Muscle of leg (tissue), 3 donors: ENCODE measurements at regions not wholly inside any gene's neighbourhood (a gene's known extent, or its start where the extent isn't known, plus 50 kb on each side); places are given as distances from the start of the nearest gene placed in this dataset.

Experiments
- DNase-seq: peaks from one replicate; pipeline ENCODE4 v3.0.0; 2013
- H3K27ac ChIP-seq: one replicate; pipeline ENCODE4 v1.5.1; 2013; ENCODE audit warnings: mild to moderate bottlenecking, low read length, control low read depth
- H3K27me3 ChIP-seq: one replicate; pipeline ENCODE4 v1.6.1; 2013; ENCODE audit warnings: low read length; ENCODE audit not compliant: control insufficient read depth, insufficient read depth
- H3K36me3 ChIP-seq: one replicate; pipeline ENCODE4 v1.6.1; 2013; ENCODE audit warnings: low read length; ENCODE audit not compliant: control insufficient read depth, insufficient read depth
- H3K4me1 ChIP-seq: one replicate; pipeline ENCODE4 v1.6.1; 2013; ENCODE audit warnings: low read length; ENCODE audit not compliant: control insufficient read depth, insufficient read depth
- H3K4me3 ChIP-seq: one replicate; pipeline ENCODE4 v1.5.1; 2013; ENCODE audit warnings: low read length, control low read depth
- H3K9me3 ChIP-seq: replicated peaks from 2 replicates; pipeline ENCODE4 v1.6.1; 2013; ENCODE audit warnings: low read depth, low read length; ENCODE audit not compliant: control insufficient read depth
- WGBS: methylation state at CpG from one replicate; pipeline ENCODE4 v1.1.5; 2013; ENCODE audit warnings: missing lambda C conversion rate; ENCODE audit not compliant: insufficient coverage; 5-methylcytosine and 5-hydroxymethylcytosine counted together

DNA sequence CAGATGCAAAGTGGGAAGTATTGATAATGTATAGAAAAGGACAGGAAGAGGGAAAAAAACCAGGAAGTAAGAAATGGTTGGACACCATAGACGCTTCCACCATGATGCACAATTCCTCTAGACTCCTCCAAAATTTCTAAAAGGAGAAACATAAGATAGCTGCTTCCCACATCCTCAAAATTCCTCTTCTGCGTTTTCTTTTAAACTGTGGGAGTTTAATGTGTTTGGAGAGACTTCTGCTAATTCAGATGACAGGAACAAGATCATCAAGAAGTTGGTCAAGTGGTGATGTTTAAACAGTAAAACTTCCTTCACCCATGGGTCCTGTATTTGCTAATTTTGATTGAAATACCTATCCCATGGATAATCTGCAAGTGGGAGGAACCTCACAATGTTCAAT is 130.2 kb downstream of the IRS2 start:
- no CpG with 5 or more reads among the region's 2 CpGs for WGBS
- DNase-seq = no peak
- peaks cover 7% of the 10 kb centered on the region for H3K4me1 ChIP-seq
- no peaks in the 10 kb centered on the region for H3K9me3 ChIP-seq
- H3K27ac ChIP-seq = no peak overlapping the region
- H3K27me3 ChIP-seq = no peaks in the 10 kb centered on the region
- H3K4me3 ChIP-seq = no peak overlapping the region
- no peaks in the 10 kb centered on the region for H3K36me3 ChIP-seq

DNA sequence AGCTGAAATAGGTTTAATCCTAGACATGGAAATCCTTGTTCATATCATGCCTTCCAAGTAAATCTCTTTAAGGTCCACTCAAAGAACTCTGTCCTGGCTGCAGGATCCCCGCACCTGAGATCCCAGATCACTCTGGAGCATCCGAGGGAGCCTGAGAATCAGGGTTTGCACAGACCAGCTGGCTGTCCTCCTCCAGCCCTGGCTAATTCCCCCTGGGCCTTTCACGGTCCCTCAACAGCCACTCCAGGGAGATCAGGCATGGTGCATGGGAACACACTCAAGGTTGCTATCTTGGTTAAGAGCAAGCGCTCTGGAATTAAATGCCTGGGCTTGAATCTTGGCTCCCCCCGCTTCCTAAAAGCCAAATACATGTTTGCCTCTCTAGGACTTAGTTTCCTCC is 130.8 kb downstream of the IRS2 start:
- Histone ChIP-seq H3K4me1 (peaks cover 7% of the 10 kb centered on the region), H3K4me3 (no peak overlapping the region), H3K27me3 (no peaks in the 10 kb centered on the region), H3K27ac (peak overlapping the region; percentile 48), H3K36me3 (no peaks in the 10 kb centered on the region), H3K9me3 (no peaks in the 10 kb centered on the region)
- 28% methylated on average over 3 of the region's 5 CpGs for WGBS
- no peak for DNase-seq

DNA sequence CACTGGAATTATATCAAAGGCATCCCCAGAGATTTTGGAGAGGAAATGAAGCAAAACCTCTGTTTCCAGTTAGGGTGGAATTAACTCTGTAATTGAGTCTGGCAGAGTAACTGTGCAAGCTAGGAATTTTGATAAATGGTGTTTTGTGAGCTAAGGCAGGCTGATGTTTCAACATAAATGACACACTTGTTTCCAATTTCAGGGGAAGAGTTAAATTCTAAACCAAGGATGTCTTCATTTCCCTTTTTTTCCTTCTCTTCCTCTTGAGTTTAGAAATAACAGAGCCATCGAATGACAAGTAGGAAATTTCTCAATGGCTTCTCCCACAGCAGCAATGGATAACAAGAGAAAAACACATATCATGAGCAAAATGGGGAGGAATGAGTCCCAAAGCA is 131.2 kb downstream of the IRS2 start:
- no CpG with 5 or more reads among the region's 1 CpG for WGBS
- Histone ChIP-seq H3K27me3 (no peaks in the 10 kb centered on the region), H3K27ac (no peak overlapping the region), H3K4me3 (no peak overlapping the region), H3K9me3 (no peaks in the 10 kb centered on the region), H3K36me3 (no peaks in the 10 kb centered on the region), H3K4me1 (peaks cover 7% of the 10 kb centered on the region)
- peak; percentile 66 for DNase-seq

DNA sequence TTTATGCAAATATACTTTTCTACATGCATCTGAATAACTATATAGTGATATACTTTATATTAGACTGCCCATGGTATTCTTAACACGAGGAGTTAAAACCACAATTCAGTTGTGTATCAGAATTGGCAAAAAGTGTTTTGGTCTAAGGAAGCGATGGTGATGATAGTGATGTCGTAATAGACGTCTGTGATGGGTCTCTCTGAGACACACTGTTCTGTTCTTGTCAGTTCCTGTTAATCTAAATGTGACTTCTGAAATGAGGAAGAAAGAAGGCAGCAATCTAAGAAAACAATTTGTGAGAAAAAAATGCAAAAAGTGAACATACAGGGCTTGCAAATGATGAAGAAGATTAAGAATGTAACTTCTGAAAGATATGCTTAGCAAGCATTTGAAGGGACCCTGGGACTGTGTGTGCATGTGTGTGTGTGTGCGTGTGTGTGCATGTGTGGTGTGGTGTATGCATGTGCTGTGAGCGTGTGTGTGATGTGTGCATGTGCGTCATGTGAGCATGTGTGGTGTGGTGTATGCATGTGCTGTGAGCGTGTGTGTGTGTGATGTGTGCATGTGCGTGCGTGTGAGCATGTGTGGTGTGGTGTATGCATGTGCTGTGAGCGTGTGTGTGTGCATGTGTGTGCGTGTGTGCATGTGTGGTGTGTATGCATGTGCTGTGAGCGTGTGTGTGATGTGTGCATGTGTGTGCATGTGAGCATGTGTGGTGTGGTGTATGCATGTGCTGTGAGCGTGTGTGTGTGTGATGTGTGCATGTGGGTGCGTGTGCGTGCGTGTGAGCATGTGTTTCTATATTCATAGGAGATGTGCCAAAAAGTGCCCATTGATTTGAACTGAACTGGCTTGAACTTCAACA is 131.8 kb downstream of the IRS2 start:
- 67% methylated on average over 12 of the region's 17 CpGs for WGBS
- no peaks in the 10 kb centered on the region for H3K27me3 ChIP-seq

DNA sequence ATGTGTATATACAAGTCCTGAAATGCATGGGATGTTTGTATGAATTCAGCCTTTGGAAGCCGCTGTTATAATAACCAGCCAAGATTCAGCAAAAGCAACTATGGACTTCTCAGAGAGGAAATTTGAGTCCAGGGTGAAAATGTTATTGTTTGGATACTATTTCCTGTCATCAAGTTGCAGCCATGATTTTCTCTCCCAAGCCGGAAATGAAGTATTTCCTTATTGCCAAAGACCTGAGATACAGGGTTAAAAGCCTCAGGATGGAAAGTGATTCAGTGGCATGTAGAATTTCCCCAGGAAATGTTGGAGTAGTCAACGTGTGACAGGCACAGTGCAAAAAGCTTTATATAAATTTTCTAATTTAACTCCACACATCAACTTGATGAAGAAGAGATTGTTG is 133.9 kb downstream of the IRS2 start:
- no CpG with 5 or more reads among the region's 3 CpGs for WGBS
- H3K4me1 ChIP-seq = peaks cover 7% of the 10 kb centered on the region
- H3K36me3 ChIP-seq = no peaks in the 10 kb centered on the region
- H3K27ac ChIP-seq = no peak overlapping the region
- DNase-seq = peak; percentile 50
- no peaks in the 10 kb centered on the region for H3K27me3 ChIP-seq
- no peak overlapping the region for H3K4me3 ChIP-seq
- H3K9me3 ChIP-seq = no peaks in the 10 kb centered on the region

More for the DNA sequence above, 131.8 kb downstream of the IRS2 start:
- no peaks in the 10 kb centered on the region for H3K9me3 ChIP-seq
- DNase-seq = peak; percentile 74
- H3K27ac ChIP-seq = no peak overlapping the region
- peaks cover 7% of the 10 kb centered on the region for H3K4me1 ChIP-seq
- H3K4me3 ChIP-seq = no peak overlapping the region
- H3K36me3 ChIP-seq = no peaks in the 10 kb centered on the region

DNA sequence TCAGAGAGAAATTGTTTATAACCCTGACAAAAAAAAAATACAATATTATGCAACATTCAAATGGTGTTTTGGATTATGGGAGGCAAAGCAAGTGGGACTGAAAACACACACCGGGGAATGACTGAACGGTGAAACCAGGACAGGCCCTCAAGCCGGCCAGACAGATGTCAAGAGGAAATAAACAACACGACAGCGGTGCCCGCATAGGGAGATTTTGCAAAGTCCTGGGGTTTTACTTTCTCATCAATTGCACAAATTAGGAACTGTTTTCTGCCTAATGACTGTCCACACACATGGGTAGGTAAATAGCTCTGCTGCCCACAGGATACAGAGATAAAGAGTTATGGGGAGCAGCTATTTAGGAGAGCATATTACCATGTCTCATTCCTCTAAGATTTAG is 134.5 kb downstream of the IRS2 start:
- 55% methylated on average over 5 of the region's 6 CpGs for WGBS
- H3K9me3 ChIP-seq = no peaks in the 10 kb centered on the region
- no peak overlapping the region for H3K4me3 ChIP-seq
- H3K27ac ChIP-seq = no peak overlapping the region
- no peak for DNase-seq
- peaks cover 7% of the 10 kb centered on the region for H3K4me1 ChIP-seq
- no peaks in the 10 kb centered on the region for H3K27me3 ChIP-seq
- H3K36me3 ChIP-seq = no peaks in the 10 kb centered on the region

DNA sequence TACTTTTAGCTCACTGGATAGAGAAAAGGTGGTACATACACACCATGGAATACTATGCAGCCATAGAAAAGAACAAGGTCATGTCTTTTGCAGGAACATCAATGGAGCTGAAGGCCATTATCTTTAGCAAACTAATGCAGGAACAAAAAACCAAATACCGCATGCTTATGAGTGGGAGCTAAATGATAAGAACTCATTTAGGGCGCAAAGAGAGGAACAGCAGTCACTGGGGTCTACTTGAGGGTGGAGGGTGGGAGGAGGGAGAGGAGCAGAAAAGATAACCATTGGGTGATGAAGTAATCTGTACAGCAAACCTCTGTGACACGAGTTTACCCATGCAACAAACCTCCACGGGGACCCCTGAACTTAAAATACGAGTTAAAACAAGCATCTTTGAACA is 135.1 kb downstream of the IRS2 start:
- Histone ChIP-seq H3K9me3 (no peaks in the 10 kb centered on the region), H3K27me3 (no peaks in the 10 kb centered on the region), H3K36me3 (no peaks in the 10 kb centered on the region), H3K4me3 (no peak overlapping the region), H3K4me1 (peaks cover 7% of the 10 kb centered on the region), H3K27ac (no peak overlapping the region)
- no peak for DNase-seq
- WGBS = 91% methylated on average over 5 of the region's 5 CpGs

DNA sequence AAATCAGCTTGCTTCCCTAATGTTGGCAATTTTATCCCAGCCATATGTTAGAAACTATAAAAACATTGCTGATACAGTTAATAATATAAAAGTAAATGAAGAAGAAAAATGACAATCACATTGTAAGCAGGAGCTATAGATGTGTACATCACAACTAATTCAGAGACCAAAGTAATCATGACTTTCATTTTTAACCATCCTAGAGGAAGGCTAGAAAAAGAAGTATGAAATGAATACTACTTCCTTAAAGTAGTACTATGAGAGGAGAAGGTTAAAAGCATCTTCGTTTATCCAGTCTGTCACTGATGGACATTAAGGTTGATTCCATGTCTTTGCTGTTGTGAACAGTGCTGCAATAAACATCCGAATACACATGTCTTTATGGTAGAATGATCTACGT is 135.5 kb downstream of the IRS2 start:
- Histone ChIP-seq H3K4me3 (no peak overlapping the region), H3K36me3 (no peaks in the 10 kb centered on the region), H3K27ac (no peak overlapping the region), H3K27me3 (no peaks in the 10 kb centered on the region), H3K9me3 (no peaks in the 10 kb centered on the region), H3K4me1 (peaks cover 9% of the 10 kb centered on the region)
- no peak for DNase-seq
- no CpG with 5 or more reads among the region's 3 CpGs for WGBS

DNA sequence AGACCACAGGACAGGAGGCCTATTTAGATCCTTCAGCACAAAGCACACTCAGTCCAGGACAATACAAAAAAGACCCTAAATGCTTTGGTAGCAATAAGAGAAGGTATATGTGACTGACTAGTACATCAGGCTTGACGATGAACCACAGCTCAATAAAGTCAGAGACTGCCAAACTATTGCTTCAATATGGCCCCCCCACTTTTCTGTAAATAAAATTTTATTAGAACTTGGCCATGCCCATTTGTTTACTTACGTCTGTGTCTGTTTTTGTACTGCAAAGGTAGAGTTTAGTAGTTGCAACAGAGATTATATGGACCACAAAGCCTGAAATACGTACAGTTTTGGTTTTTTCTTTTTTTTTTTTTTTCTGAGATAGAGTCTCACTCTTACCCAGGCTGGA is 136.7 kb downstream of the IRS2 start:
- WGBS = no CpG with 5 or more reads among the region's 3 CpGs
- Histone ChIP-seq H3K4me1 (peaks cover 8% of the 10 kb centered on the region), H3K27ac (no peak overlapping the region)

GRCh38 chr13:109647699-109648098 is 138.7 kb downstream of the IRS2 start:
- Histone ChIP-seq H3K36me3 (no peaks in the 10 kb centered on the region), H3K9me3 (no peaks in the 10 kb centered on the region), H3K4me1 (peaks cover 8% of the 10 kb centered on the region), H3K27me3 (no peaks in the 10 kb centered on the region), H3K4me3 (no peak overlapping the region), H3K27ac (no peak overlapping the region)
- no CpG with 5 or more reads among the region's 2 CpGs for WGBS
- DNase-seq = no peak

More for the DNA sequence above, 136.7 kb downstream of the IRS2 start:
- H3K27me3 ChIP-seq = no peaks in the 10 kb centered on the region
- no peak for DNase-seq
- no peaks in the 10 kb centered on the region for H3K36me3 ChIP-seq
- no peak overlapping the region for H3K4me3 ChIP-seq
- no peaks in the 10 kb centered on the region for H3K9me3 ChIP-seq
